ENCODE measurements at regions not wholly inside any gene's neighbourhood (a gene's known extent, or its start where the extent isn't known, plus 50 kb on each side); places are given as distances from the start of the nearest gene placed in this dataset.

- TF ChIP-seq CTCF (IDR thresholded peaks at IDR 0.05): no peak
- TF ChIP-seq POLR2AphosphoS5 (IDR thresholded peaks at IDR 0.05; ENCODE audit: insufficient read depth in 1 of 2, low read depth in 1 of 2): no peak
- TF ChIP-seq POLR2A (IDR thresholded peaks at IDR 0.05): no peak
These were observed 126.1 kb upstream of the MAX start for GRCh38 chr14:65228436-65228835.
